OCI-LY7 (cell line): ENCODE measurements at regions not wholly inside any gene's neighbourhood (a gene's known extent, or its start where the extent isn't known, plus 50 kb on each side); places are given as distances from the start of the nearest gene placed in this dataset.

ENCODE experiments used
- CTCF ChIP-seq: fragments of 200-600 bp; sonication (generic); conservative IDR thresholded peaks from 2 replicates; pipeline ENCODE4 v1.5.1; 2014; ENCODE audit warnings: mild to moderate bottlenecking, antibody characterized with exemption, low read length, moderate library complexity, mixed read lengths
- EZH2phosphoT487 ChIP-seq: fragments of 200-600 bp; sonication (generic); IDR thresholded peaks from 2 replicates; pipeline ENCODE4 v1.6.1; 2018; ENCODE audit warnings: low read depth, borderline replicate concordance, mild to moderate bottlenecking, mixed run types, antibody characterized with exemption, low read length, moderate library complexity, mixed read lengths

- no peak for TF ChIP-seq CTCF
- no peak for TF ChIP-seq EZH2phosphoT487
Observed at GRCh38 chr2:150225030-150225429, 262.4 kb downstream of the RND3 start.
